Lower lobe of right lung (tissue), 2 donors: ENCODE measurements at regions not wholly inside any gene's neighbourhood (a gene's known extent, or its start where the extent isn't known, plus 50 kb on each side); places are given as distances from the start of the nearest gene placed in this dataset.

Experiments used
- ATAC-seq, 2 donors: fragments of 200-7000 bp; cut with Tn5 transposase; one replicate each; pipeline ENCODE4 v1.9.1; 2020 to 2022; ENCODE audit warnings: mild to moderate bottlenecking in 2 of 2, moderate library complexity in 2 of 2
- DNase-seq: peaks from one replicate; pipeline ENCODE4 v3.0.0-alpha.2; 2020
- H3K27ac ChIP-seq: fragments of 200-600 bp; one replicate; pipeline ENCODE4 v1.8.0; 2022
- H3K27me3 ChIP-seq: fragments of 200-600 bp; one replicate; pipeline ENCODE4 v1.8.0; 2022; ENCODE audit warnings: low read depth
- H3K36me3 ChIP-seq: fragments of 200-600 bp; one replicate; pipeline ENCODE4 v1.8.0; 2022; ENCODE audit warnings: mild to moderate bottlenecking
- H3K4me1 ChIP-seq: fragments of 200-600 bp; one replicate; pipeline ENCODE4 v1.8.0; 2022
- H3K4me3 ChIP-seq: fragments of 200-600 bp; one replicate; pipeline ENCODE4 v1.8.0; 2022; ENCODE audit warnings: mild to moderate bottlenecking
- H3K9me3 ChIP-seq: fragments of 200-600 bp; one replicate; pipeline ENCODE4 v1.8.0; 2022
- intact Hi-C: fragments of 100-400 bp; cut with DNase I; formaldehyde crosslinking; loops from one replicate; pipeline ENCODE4 v1.11.0; 2022
- TF ChIP-seq, protein P1 (sequence below): fragments of 200-600 bp; IDR thresholded peaks from one replicate; pipeline ENCODE4 v1.8.0; 2022; ENCODE audit warnings: antibody characterized with exemption, mild to moderate bottlenecking
- donor health status: DM: no; HTN: yes; CAD: no; lungs with severe emphysema.

- Histone ChIP-seq H3K27ac (no peak overlapping the region), H3K9me3 (peaks cover 6% of the 10 kb centered on the region), H3K4me1 (no peaks in the 10 kb centered on the region), H3K36me3 (no peaks in the 10 kb centered on the region), H3K4me3 (no peak overlapping the region), H3K27me3 (no peaks in the 10 kb centered on the region)
- intact Hi-C loops = no loop called here
- DNase-seq = no peak
- TF ChIP-seq, protein P1, sequence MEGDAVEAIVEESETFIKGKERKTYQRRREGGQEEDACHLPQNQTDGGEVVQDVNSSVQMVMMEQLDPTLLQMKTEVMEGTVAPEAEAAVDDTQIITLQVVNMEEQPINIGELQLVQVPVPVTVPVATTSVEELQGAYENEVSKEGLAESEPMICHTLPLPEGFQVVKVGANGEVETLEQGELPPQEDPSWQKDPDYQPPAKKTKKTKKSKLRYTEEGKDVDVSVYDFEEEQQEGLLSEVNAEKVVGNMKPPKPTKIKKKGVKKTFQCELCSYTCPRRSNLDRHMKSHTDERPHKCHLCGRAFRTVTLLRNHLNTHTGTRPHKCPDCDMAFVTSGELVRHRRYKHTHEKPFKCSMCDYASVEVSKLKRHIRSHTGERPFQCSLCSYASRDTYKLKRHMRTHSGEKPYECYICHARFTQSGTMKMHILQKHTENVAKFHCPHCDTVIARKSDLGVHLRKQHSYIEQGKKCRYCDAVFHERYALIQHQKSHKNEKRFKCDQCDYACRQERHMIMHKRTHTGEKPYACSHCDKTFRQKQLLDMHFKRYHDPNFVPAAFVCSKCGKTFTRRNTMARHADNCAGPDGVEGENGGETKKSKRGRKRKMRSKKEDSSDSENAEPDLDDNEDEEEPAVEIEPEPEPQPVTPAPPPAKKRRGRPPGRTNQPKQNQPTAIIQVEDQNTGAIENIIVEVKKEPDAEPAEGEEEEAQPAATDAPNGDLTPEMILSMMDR = no peak
- ATAC-seq = no peak
Observed at GRCh38 chr13:47519626-47520025, 481.4 kb downstream of the SUCLA2 start.

GRCh38 chr13:47518530-47518929, 482.5 kb downstream of the SUCLA2 start:
- H3K27ac ChIP-seq = no peak overlapping the region
- H3K9me3 ChIP-seq = peaks cover 6% of the 10 kb centered on the region
- DNase-seq = no peak
- intact Hi-C loops = no loop called here
- no peaks in the 10 kb centered on the region for H3K27me3 ChIP-seq
- H3K4me3 ChIP-seq = no peak overlapping the region
- no peaks in the 10 kb centered on the region for H3K4me1 ChIP-seq
- TF ChIP-seq, protein P1 = no peak
- no peak for ATAC-seq
- no peaks in the 10 kb centered on the region for H3K36me3 ChIP-seq

- H3K27me3 ChIP-seq = no peaks in the 10 kb centered on the region
- TF ChIP-seq, protein P1 = no peak
- intact Hi-C loops = no loop called here
- DNase-seq (no peak), ATAC-seq (no peak)
- H3K27ac ChIP-seq = no peak overlapping the region
- H3K4me1 ChIP-seq = no peaks in the 10 kb centered on the region
- H3K36me3 ChIP-seq = no peaks in the 10 kb centered on the region
- no peak overlapping the region for H3K4me3 ChIP-seq
- peaks cover 6% of the 10 kb centered on the region for H3K9me3 ChIP-seq
Observed at GRCh38 chr13:47511647-47512046, 489.4 kb downstream of the SUCLA2 start.

- TF ChIP-seq, protein P1 = no peak
- intact Hi-C loops = no loop called here
- DNase-seq (no peak), ATAC-seq (no peak)
- H3K4me3 ChIP-seq = no peak overlapping the region
- no peaks in the 10 kb centered on the region for H3K36me3 ChIP-seq
- H3K27ac ChIP-seq = no peak overlapping the region
- H3K27me3 ChIP-seq = no peaks in the 10 kb centered on the region
- no peaks in the 10 kb centered on the region for H3K4me1 ChIP-seq
- no peaks in the 10 kb centered on the region for H3K9me3 ChIP-seq
Observed at GRCh38 chr13:47508527-47509228, 492.4 kb downstream of the SUCLA2 start.

GRCh38 chr13:47503475-47503874, 497.6 kb downstream of the SUCLA2 start:
- Histone ChIP-seq H3K27ac (no peak overlapping the region), H3K9me3 (no peaks in the 10 kb centered on the region), H3K4me3 (no peak overlapping the region), H3K36me3 (no peaks in the 10 kb centered on the region), H3K4me1 (no peaks in the 10 kb centered on the region), H3K27me3 (no peaks in the 10 kb centered on the region)
- intact Hi-C loops = no loop called here
- TF ChIP-seq, protein P1 = no peak
- DNase-seq = no peak
- no peak for ATAC-seq
